Vagina (tissue), 2 donors: ENCODE measurements at regions not wholly inside any gene's neighbourhood (a gene's known extent, or its start where the extent isn't known, plus 50 kb on each side); places are given as distances from the start of the nearest gene placed in this dataset.

Source experiments
- CTCF ChIP-seq, 3 experiments: fragments of 450-650 bp in 2 of 3; fragments of 200-600 bp in 1 of 3; sonication (generic) in 1 of 3; IDR thresholded peaks; one replicate each; pipeline ENCODE4 v1.5.1; 2017 to 2019; ENCODE audit warnings: antibody characterized with exemption in 3 of 3, mild to moderate bottlenecking in 2 of 3, moderate library complexity in 2 of 3
- POLR2A ChIP-seq, 2 donors: fragments of 450-650 bp; IDR thresholded peaks; one replicate each; pipeline ENCODE4 v1.6.1; 2017; ENCODE audit warnings: antibody characterized with exemption in 2 of 2, mild to moderate bottlenecking in 2 of 2, moderate library complexity in 2 of 2
- POLR2AphosphoS5 ChIP-seq, 2 donors: sonication (generic); formaldehyde crosslinking; IDR thresholded peaks; one replicate each; pipeline ENCODE4 v1.9.0; 2017; ENCODE audit warnings: antibody characterized with exemption in 2 of 2, mild to moderate bottlenecking in 2 of 2, low read depth in 1 of 2; ENCODE audit not compliant: insufficient read depth in 1 of 2

- no peak for TF ChIP-seq POLR2AphosphoS5 (IDR thresholded peaks at IDR 0.05; ENCODE audit: insufficient read depth in 1 of 2, low read depth in 1 of 2)
- no peak for TF ChIP-seq CTCF (IDR thresholded peaks at IDR 0.05)
- TF ChIP-seq POLR2A (IDR thresholded peaks at IDR 0.05), result no peak
These were observed 744.5 kb upstream of the FAM241A start for GRCh38 chr4:111400741-111401140.
